ENCODE measurements at regions not wholly inside any gene's neighbourhood (a gene's known extent, or its start where the extent isn't known, plus 50 kb on each side); places are given as distances from the start of the nearest gene placed in this dataset.

DNA sequence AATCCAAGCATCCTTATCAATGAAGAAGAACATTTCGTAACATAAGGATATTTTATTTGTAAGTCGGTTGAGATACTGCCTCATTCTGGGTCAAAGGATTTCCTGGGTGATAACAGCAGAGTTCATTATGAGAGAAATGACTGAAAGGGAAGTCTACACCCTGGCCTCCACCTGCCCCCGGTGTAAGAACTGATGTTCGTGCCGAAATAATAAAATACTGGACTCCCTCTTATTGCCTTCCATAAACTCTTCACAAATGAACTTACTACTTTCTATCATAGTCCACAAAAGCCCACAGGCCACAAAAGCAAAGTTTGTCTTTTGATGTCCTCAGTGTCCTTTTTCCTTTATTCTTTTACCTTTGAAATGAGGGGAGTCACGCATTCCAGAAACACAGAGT, 174.4 kb downstream of the SERPINI1 start:
- TF ChIP-seq, protein P1, sequence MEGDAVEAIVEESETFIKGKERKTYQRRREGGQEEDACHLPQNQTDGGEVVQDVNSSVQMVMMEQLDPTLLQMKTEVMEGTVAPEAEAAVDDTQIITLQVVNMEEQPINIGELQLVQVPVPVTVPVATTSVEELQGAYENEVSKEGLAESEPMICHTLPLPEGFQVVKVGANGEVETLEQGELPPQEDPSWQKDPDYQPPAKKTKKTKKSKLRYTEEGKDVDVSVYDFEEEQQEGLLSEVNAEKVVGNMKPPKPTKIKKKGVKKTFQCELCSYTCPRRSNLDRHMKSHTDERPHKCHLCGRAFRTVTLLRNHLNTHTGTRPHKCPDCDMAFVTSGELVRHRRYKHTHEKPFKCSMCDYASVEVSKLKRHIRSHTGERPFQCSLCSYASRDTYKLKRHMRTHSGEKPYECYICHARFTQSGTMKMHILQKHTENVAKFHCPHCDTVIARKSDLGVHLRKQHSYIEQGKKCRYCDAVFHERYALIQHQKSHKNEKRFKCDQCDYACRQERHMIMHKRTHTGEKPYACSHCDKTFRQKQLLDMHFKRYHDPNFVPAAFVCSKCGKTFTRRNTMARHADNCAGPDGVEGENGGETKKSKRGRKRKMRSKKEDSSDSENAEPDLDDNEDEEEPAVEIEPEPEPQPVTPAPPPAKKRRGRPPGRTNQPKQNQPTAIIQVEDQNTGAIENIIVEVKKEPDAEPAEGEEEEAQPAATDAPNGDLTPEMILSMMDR (IDR thresholded peaks at IDR 0.05; ENCODE audit: low read length), result no peak
- no peak for TF ChIP-seq EZH2phosphoT487 (IDR thresholded peaks at IDR 0.05; ENCODE audit: low read length)
- TF ChIP-seq EZH2 (optimal IDR thresholded peaks at IDR 0.05; ENCODE audit: low read depth, low read length), result no peak
